GM23248 (cell line): ENCODE measurements at regions not wholly inside any gene's neighbourhood (a gene's known extent, or its start where the extent isn't known, plus 50 kb on each side); places are given as distances from the start of the nearest gene placed in this dataset.

Source experiments
- EZH2 ChIP-seq: fragments of 200-600 bp; sonication (generic); IDR thresholded peaks from 2 replicates; pipeline ENCODE4 v1.6.1; 2018; ENCODE audit warnings: antibody characterized with exemption, mild to moderate bottlenecking; ENCODE audit not compliant: insufficient read depth, poor library complexity, severe bottlenecking
- EZH2phosphoT487 ChIP-seq: fragments of 200-600 bp; sonication (generic); IDR thresholded peaks from 2 replicates; pipeline ENCODE4 v1.6.1; 2018; ENCODE audit warnings: antibody characterized with exemption, moderate library complexity, mild to moderate bottlenecking, low read depth; ENCODE audit not compliant: insufficient read depth

DNA sequence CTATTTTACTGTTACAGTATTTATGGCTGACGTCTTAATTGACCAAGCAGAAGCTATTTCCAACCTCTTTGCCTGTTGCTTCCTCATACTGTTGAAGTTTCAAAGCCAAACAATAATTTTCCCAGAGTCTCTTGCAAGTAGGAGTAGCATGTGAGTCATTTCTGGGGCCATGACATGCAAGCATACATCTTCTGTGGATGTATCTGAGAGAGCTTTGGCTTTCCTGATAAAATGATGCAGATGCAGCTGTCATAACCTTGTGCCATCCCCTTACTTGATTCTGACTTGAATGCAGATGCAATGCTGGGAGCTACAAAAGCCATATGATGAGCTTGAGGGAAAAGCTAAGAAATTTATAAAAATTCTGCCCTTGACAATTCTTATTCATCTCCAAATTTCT, 243.1 kb upstream of the TENM4 start:
- TF ChIP-seq EZH2phosphoT487 (no peak), EZH2 (no peak)
